ENCODE measurements at regions not wholly inside any gene's neighbourhood (a gene's known extent, or its start where the extent isn't known, plus 50 kb on each side); places are given as distances from the start of the nearest gene placed in this dataset.
"Not testable (repeated sequence)": the region's sequence is repeated elsewhere in the genome, so short reads cannot be mapped to it uniquely, and the experiment has no call there.

GRCh38 chrX:33855251-33855650 is 276.9 kb downstream of the FAM47A start:
- no peaks in the 10 kb centered on the region for H3K4me1 ChIP-seq (replicated peaks in 1 of 2)
- in situ Hi-C loops (cut with MboI; ENCODE audit: low pct_unique_long_range_greater_than_20kb in 2 of 9, low sequenced_read_pairs in 9 of 9, unreplicated experiment in 9 of 9) = no loop called here
- no peak overlapping the region for H3K4me3 ChIP-seq
- H3K27ac ChIP-seq = no peak overlapping the region
- no peak for ATAC-seq (replicated peaks in 6 of 8)

- H3K4me3 ChIP-seq; H3K27ac ChIP-seq; H3K4me1 ChIP-seq (replicated peaks in 1 of 2); in situ Hi-C loops (cut with MboI; ENCODE audit: low pct_unique_long_range_greater_than_20kb in 2 of 9, low sequenced_read_pairs in 9 of 9, unreplicated experiment in 9 of 9); ATAC-seq (replicated peaks in 6 of 8): not testable (repeated sequence)
- 6 to 93% methylated on average over 3 of the region's 4 CpGs; no CpG with 5 or more reads in 8 of the 10 experiments for WGBS, 10 experiments
Measured at GRCh38 chrX:33852146-33852545, 280.0 kb downstream of the FAM47A start.

- Histone ChIP-seq H3K4me3 (no peak overlapping the region), H3K27ac (no peak overlapping the region), H3K4me1 (replicated peaks in 1 of 2) (no peaks in the 10 kb centered on the region)
- 0 to 50% methylated on average over 1 of the region's 1 CpG; no CpG with 5 or more reads in 8 of the 10 experiments for WGBS, 10 experiments
- in situ Hi-C loops (cut with MboI; ENCODE audit: low pct_unique_long_range_greater_than_20kb in 2 of 9, low sequenced_read_pairs in 9 of 9, unreplicated experiment in 9 of 9) = no loop called here
- ATAC-seq (replicated peaks in 6 of 8) = peak in 1 of 8 experiments; percentile 18
Measured at GRCh38 chrX:33840176-33840575, 291.9 kb downstream of the FAM47A start.

- no peak overlapping the region for H3K27ac ChIP-seq
- ATAC-seq (replicated peaks in 6 of 8) = no peak
- WGBS, 10 experiments = 0 to 83% (median 64%) methylated on average over 1 to 2 of the region's 2 CpGs; no CpG with 5 or more reads in 6 of the 10 experiments
- H3K4me3 ChIP-seq = no peak overlapping the region
- no peaks in the 10 kb centered on the region for H3K4me1 ChIP-seq (replicated peaks in 1 of 2)
- in situ Hi-C loops (cut with MboI; ENCODE audit: low pct_unique_long_range_greater_than_20kb in 2 of 9, low sequenced_read_pairs in 9 of 9, unreplicated experiment in 9 of 9) = no loop called here
Measured at GRCh38 chrX:33831211-33831610, 300.9 kb downstream of the FAM47A start.

GRCh38 chrX:33817266-33817665 is 314.8 kb downstream of the FAM47A start:
- no peaks in the 10 kb centered on the region for H3K4me1 ChIP-seq (replicated peaks in 1 of 2)
- 20 to 59% methylated on average over 2 to 3 of the region's 7 CpGs; no CpG with 5 or more reads in 8 of the 10 experiments for WGBS, 10 experiments
- H3K4me3 ChIP-seq = no peak overlapping the region
- no peak overlapping the region for H3K27ac ChIP-seq
- in situ Hi-C loops (cut with MboI; ENCODE audit: low pct_unique_long_range_greater_than_20kb in 2 of 9, low sequenced_read_pairs in 9 of 9, unreplicated experiment in 9 of 9) = no loop called here
- ATAC-seq (replicated peaks in 6 of 8) = no peak

DNA sequence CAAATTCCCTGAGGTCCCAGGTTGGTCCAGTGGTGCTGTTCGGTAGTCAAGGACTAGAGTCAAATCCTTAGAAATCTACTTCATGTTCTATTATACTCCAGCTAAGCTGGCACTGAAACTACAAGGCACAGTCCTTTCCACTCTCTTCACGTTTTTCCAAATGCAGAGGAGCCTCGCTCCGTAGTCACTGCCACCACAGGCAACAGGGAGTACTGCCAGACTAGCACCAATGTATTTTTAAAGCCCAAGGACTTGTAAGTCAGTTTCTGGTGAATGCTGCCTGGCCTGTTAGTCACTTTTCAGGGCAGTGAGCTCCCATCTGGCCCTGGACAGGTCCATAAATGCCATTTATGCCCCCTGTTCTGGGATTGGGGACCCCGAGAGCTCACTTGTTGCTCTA is 323.5 kb downstream of the FAM47A start:
- 0 to 100% (median 38%) methylated on average over 1 to 4 of the region's 5 CpGs; no CpG with 5 or more reads in 7 of the 10 experiments for WGBS, 10 experiments
- H3K4me1 ChIP-seq (replicated peaks in 1 of 2) = no peaks in the 10 kb centered on the region
- ATAC-seq (replicated peaks in 6 of 8) = no peak
- no peak overlapping the region for H3K4me3 ChIP-seq
- in situ Hi-C loops (cut with MboI; ENCODE audit: low pct_unique_long_range_greater_than_20kb in 2 of 9, low sequenced_read_pairs in 9 of 9, unreplicated experiment in 9 of 9) = no loop called here
- no peak overlapping the region for H3K27ac ChIP-seq

DNA sequence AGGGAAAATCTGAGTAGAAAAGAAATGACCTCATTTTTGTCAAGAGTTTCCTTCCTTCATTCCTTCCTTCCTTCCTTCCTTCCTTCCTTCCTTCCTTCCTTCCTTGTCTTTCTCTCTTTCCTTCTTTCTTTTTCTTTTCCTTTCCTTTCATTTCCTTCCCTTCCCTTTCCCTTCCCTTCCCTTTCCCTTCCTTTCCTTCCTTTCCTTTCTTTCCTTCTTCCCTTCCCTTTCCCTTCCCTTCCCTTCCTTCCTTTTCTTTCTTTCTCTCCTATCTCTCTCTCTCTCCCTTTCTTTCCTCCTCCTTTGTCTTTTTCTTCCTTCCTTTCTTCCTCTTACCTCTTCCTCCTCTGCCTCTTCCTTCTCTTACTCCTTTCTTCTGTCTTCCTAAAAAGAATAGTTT is 347.6 kb downstream of the FAM47A start:
- Histone ChIP-seq H3K4me3 (no peak overlapping the region), H3K27ac (no peak overlapping the region), H3K4me1 (replicated peaks in 1 of 2) (no peaks in the 10 kb centered on the region)
- in situ Hi-C loops (cut with MboI; ENCODE audit: low pct_unique_long_range_greater_than_20kb in 2 of 9, low sequenced_read_pairs in 9 of 9, unreplicated experiment in 9 of 9) = no loop called here
- no peak for ATAC-seq (replicated peaks in 6 of 8)

GRCh38 chrX:33741807-33742206 is 390.3 kb downstream of the FAM47A start:
- peak in 1 of 8 experiments; percentile 26 for ATAC-seq (replicated peaks in 6 of 8)
- in situ Hi-C loops (cut with MboI; ENCODE audit: low pct_unique_long_range_greater_than_20kb in 2 of 9, low sequenced_read_pairs in 9 of 9, unreplicated experiment in 9 of 9) = no loop called here
- 52 to 71% (median 70%) methylated on average over 3 to 9 of the region's 11 CpGs; no CpG with 5 or more reads in 7 of the 10 experiments for WGBS, 10 experiments
- Histone ChIP-seq H3K4me1 (replicated peaks in 1 of 2) (no peaks in the 10 kb centered on the region), H3K27ac (no peak overlapping the region), H3K4me3 (no peak overlapping the region)

GRCh38 chrX:33735182-33735581 is 396.9 kb downstream of the FAM47A start:
- in situ Hi-C loops (cut with MboI; ENCODE audit: low pct_unique_long_range_greater_than_20kb in 2 of 9, low sequenced_read_pairs in 9 of 9, unreplicated experiment in 9 of 9) = no loop called here
- Histone ChIP-seq H3K4me3 (no peak overlapping the region), H3K27ac (no peak overlapping the region), H3K4me1 (replicated peaks in 1 of 2) (no peaks in the 10 kb centered on the region)
- 33 to 100% (median 69%) methylated on average over 1 of the region's 1 CpG; no CpG with 5 or more reads in 6 of the 10 experiments for WGBS, 10 experiments
- no peak for ATAC-seq (replicated peaks in 6 of 8)

DNA sequence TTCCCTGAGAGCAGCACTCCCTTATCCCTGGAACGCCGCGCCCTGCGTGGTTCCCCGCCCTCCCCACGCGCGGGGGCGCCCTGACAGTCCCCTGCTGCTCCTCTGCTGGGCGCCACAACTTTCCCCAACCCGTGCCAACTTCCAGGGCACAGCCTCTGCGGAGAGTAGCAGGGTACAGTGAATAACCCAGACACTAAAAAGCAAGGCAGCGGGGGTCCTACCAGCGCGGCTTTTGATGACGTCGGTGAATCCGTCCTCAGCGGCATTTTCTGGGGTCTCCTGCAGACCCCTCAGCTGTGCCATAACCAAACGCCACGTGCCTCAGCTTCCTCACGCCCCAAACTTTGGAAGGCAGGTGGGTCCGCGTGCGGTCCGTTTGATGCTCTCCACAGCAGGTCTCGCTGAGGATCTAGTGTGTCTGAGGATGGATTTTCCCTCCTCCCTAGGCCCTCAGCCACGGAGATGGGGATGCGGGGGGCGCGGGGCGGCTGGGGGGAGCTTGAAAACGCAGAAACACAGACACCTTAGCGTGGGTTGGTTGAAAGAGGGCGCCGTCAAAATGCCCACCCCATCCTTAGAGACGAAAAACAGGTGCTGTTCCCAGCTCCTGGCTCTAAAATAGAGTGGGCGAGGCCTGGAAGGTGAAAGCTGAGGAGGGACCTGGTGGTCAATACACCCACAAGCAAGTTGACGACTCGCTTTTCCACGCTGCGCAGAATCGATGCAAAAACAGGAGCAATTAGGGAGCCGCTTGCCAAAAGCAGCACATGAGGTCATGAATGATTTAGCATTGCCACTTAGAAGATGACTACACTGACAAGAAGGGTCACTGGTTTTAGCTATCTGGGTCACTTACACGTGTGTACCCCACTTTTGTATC is 405.6 kb downstream of the FAM47A start:
- no peak overlapping the region for H3K4me3 ChIP-seq
- H3K4me1 ChIP-seq (replicated peaks in 1 of 2) = no peaks in the 10 kb centered on the region
- in situ Hi-C loops (cut with MboI; ENCODE audit: low pct_unique_long_range_greater_than_20kb in 2 of 9, low sequenced_read_pairs in 9 of 9, unreplicated experiment in 9 of 9) = no loop called here
- 0 to 83% (median 36%) methylated on average over 1 to 6 of the region's 45 CpGs; no CpG with 5 or more reads in 5 of the 10 experiments for WGBS, 10 experiments
- ATAC-seq (replicated peaks in 6 of 8) = peak in 1 of 8 experiments; percentile 20
- H3K27ac ChIP-seq = no peak overlapping the region

DNA sequence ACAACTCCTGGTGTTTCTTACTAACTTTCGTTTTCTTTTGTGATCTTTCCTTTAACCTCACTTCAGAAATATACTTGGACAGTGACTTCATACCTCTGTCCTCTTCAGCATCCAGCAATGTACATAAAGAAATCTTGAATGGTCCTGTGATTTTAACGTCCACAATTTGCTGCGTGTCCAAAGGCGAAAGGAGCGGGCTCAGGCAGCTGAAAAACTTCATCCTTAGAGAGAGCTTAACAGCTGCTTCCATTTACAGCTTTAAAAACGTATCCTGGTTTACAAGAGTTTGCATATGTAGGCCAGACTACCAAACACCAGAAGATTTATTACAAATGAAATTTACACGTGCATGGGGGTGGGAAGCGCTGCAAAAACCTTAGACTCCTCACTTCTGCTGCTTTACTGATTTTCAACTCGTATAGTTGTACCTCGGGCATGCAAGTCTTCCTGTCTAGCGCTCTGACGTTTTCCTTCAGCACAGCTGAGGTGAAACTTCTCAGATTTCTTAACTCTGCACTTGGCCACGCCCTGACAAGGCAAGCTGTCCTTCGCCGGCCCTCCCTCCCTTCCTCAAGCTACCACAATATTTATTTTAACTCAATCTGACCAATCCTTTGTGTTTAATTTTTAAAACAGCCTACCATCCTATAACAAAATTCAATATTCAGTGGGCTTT is 406.4 kb downstream of the FAM47A start:
- Histone ChIP-seq H3K4me1 (replicated peaks in 1 of 2) (no peaks in the 10 kb centered on the region), H3K4me3 (peak overlapping the region in 2 of 5 donors; percentile 9 to 15), H3K27ac (no peak overlapping the region)
- in situ Hi-C loops (cut with MboI; ENCODE audit: low pct_unique_long_range_greater_than_20kb in 2 of 9, low sequenced_read_pairs in 9 of 9, unreplicated experiment in 9 of 9) = no loop called here
- WGBS, 10 experiments = 0 to 18% (median 7%) methylated on average over 1 to 15 of the region's 15 CpGs; no CpG with 5 or more reads in 4 of the 10 experiments
- ATAC-seq (replicated peaks in 6 of 8) = peak in 6 of 8 experiments; percentile 12 to 88 (median 20)

DNA sequence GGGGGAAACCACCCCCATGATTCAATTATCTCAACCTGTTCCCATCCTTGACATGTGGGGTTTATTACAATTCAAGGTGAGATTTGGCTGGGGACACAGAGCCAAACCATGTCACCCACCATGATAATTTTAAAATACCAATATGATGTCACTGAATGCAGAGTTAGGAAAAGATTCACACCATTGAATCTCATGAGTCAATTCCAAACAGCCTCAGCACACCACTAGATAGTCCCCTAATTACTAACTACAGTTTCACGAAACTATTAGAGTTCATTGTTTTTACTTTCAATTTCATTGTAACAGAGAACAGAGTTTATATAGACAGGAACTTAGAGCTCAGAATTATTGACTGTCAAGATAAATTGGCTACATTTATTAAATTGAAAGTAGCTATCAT is 410.2 kb downstream of the FAM47A start:
- no peak overlapping the region for H3K4me3 ChIP-seq
- in situ Hi-C loops (cut with MboI; ENCODE audit: low pct_unique_long_range_greater_than_20kb in 2 of 9, low sequenced_read_pairs in 9 of 9, unreplicated experiment in 9 of 9) = no loop called here
- no peak overlapping the region for H3K27ac ChIP-seq
- no peak for ATAC-seq (replicated peaks in 6 of 8)
- WGBS, 10 experiments = 20 to 100% (median 81%) methylated on average over 1 of the region's 1 CpG; no CpG with 5 or more reads in 6 of the 10 experiments
- H3K4me1 ChIP-seq (replicated peaks in 1 of 2) = no peaks in the 10 kb centered on the region

- Histone ChIP-seq H3K4me1 (replicated peaks in 1 of 2) (no peaks in the 10 kb centered on the region), H3K4me3 (no peak overlapping the region), H3K27ac (no peak overlapping the region)
- WGBS, 10 experiments = 0 to 60% (median 20%) methylated on average over 1 of the region's 1 CpG; no CpG with 5 or more reads in 5 of the 10 experiments
- in situ Hi-C loops (cut with MboI; ENCODE audit: low pct_unique_long_range_greater_than_20kb in 2 of 9, low sequenced_read_pairs in 9 of 9, unreplicated experiment in 9 of 9) = no loop called here
- no peak for ATAC-seq (replicated peaks in 6 of 8)
Measured at GRCh38 chrX:33686105-33686504, 446.0 kb downstream of the FAM47A start.

Data from motor neuron (in vitro differentiated cells).